Sigmoid colon (tissue), 4 donors: ENCODE measurements at regions not wholly inside any gene's neighbourhood (a gene's known extent, or its start where the extent isn't known, plus 50 kb on each side); places are given as distances from the start of the nearest gene placed in this dataset.
"Not testable (repeated sequence)": the region's sequence is repeated elsewhere in the genome, so short reads cannot be mapped to it uniquely, and the experiment has no call there.

Source experiments
- EP300 ChIP-seq, 4 donors: sonication (generic); formaldehyde crosslinking; IDR thresholded peaks; one replicate each; pipeline ENCODE4 v1.6.1; 2017; ENCODE audit warnings: antibody characterized with exemption in 4 of 4
- POLR2A ChIP-seq, 2 donors: fragments of 450-650 bp; IDR thresholded peaks; one replicate each; pipeline ENCODE4 v1.6.1; 2016; ENCODE audit warnings: antibody characterized with exemption in 2 of 2, mild to moderate bottlenecking in 2 of 2, moderate library complexity in 2 of 2
- POLR2AphosphoS5 ChIP-seq, 4 donors: sonication (generic); formaldehyde crosslinking; IDR thresholded peaks; one replicate each; pipeline ENCODE4 v1.6.1; 2017; ENCODE audit warnings: antibody characterized with exemption in 4 of 4
- TF ChIP-seq, protein P1 (sequence below), 4 experiments: fragments of 450-650 bp in 3 of 4; fragments of 200-600 bp in 1 of 4; IDR thresholded peaks; one replicate each; pipeline ENCODE4 v1.5.1; 2016 to 2019; ENCODE audit warnings: antibody characterized with exemption in 4 of 4, mild to moderate bottlenecking in 3 of 4, moderate library complexity in 2 of 4

DNA sequence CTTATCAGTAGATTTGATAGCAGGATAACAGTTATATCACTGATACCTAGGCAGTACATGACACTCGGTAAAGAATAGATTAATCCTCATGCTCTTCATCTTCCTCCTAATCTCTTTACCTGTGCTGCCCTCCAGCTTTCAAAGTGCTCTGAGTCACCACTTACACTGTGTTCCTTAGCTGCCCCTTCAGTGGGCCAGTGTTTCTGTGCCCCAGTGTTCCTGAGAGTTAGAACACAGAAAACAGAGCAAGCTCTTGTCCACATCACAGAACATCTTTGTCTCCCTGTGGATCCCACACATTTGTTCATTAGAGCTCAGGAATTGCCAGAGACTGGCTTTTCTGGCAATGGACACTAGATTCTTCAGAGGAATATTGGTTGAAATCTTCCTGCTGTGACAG is 51.1 kb upstream of the XKR3 start:
- TF ChIP-seq, protein P1, sequence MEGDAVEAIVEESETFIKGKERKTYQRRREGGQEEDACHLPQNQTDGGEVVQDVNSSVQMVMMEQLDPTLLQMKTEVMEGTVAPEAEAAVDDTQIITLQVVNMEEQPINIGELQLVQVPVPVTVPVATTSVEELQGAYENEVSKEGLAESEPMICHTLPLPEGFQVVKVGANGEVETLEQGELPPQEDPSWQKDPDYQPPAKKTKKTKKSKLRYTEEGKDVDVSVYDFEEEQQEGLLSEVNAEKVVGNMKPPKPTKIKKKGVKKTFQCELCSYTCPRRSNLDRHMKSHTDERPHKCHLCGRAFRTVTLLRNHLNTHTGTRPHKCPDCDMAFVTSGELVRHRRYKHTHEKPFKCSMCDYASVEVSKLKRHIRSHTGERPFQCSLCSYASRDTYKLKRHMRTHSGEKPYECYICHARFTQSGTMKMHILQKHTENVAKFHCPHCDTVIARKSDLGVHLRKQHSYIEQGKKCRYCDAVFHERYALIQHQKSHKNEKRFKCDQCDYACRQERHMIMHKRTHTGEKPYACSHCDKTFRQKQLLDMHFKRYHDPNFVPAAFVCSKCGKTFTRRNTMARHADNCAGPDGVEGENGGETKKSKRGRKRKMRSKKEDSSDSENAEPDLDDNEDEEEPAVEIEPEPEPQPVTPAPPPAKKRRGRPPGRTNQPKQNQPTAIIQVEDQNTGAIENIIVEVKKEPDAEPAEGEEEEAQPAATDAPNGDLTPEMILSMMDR (IDR thresholded peaks at IDR 0.05), result not testable (repeated sequence)
- TF ChIP-seq EP300, POLR2A, POLR2AphosphoS5 (IDR thresholded peaks at IDR 0.05): not testable (repeated sequence)
